HUDEP-2 (cell line): ENCODE measurements at regions not wholly inside any gene's neighbourhood (a gene's known extent, or its start where the extent isn't known, plus 50 kb on each side); places are given as distances from the start of the nearest gene placed in this dataset.

Experiments
- DNase-seq, 76 experiments: peaks; one replicate each; lab custom pipeline; 2025; ENCODE audit not compliant: unreplicated experiment in 76 of 76; lab: John Stamatoyannopoulos, UW

DNA sequence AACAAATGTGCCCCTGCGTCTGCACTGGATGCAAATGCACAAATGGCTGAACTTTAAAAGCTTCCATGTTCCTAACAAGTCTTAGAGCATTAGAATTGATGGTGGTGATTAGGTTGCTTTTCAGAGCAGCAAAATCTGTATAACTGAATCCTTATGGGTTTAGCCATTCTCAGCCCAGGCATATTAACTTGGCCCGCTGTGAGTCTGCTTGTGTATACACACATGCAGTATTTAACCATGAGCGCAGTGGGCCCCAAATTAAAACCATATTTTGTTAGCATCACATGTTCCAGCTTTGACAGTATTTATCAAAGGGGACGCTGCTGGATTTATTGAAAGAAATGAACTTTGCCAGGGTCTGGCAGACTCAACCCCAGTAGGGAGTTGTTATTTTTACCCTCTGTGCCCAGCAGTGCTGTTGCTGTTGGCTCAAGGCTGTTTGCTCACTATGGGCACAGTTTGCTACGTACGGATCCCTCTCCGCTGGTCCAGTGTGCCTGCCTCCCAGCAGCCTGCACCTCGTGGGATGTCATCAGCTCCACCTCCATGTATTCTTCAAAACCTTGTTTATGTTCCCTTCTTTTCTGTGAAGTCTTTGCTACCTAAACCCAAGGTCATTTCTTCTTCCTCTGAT, 144.7 kb downstream of the QRSL1 start:
- DNase-seq, result no peak

DNA sequence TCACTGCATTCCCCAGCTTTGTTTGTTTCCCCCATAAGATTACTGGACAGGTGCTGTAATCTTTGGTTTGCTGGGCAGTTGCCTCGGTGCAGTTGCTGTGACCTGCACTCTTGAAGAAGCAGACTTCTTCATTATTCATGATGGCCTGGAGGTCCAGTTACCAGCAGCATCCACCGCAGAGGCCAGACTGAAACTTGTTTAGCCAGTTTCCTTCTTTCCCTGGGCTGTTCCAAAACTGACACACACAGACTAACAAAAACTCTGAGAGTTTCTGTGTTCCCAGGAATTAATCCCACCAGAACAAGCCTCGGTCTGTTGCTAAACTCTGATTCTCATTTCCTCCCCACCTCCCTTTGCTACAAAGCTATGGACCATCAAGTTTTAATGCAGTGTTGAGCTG, 144.1 kb downstream of the QRSL1 start:
- DNase-seq, result no peak

DNA sequence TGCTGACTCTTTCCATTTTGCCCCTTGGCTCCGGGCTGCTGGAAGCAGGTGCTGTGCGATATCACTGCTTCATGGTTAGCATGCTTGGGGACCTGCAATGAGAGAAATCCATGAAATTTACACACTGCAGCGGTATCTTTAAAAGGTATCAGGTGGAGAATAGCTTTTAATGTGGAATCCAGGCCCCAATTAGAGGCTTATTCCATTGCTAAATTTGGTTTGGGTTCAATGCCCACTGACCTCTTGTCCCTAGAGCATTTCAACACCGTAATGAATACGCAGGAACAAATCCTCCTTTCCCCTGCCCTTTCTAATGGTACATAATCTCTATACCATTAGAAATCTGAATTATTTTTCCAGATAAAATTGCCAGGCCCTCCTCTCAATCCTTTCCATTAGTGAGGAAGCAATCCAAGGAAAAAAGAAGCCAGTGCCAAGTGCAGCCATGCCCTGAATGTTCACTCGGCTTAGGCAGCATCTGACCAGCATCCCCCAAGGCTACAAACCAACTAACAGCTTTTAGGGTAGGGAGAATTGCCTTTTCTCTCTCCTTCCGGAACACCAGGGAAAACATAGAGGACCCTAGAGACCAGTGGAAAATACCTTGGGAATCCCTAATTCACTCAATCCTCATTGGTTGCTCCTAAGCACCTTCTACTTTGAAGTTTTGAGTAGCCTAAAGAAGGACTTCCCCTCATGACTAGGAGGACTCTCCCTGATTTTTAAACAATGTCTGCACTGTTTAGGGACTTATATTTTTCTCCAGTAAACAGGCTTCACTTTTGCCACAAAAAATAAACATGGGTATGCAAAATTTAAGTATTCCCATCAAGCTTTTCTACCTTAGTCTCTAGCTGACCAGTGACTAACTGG, 143.1 kb downstream of the QRSL1 start:
- no peak for DNase-seq

DNA sequence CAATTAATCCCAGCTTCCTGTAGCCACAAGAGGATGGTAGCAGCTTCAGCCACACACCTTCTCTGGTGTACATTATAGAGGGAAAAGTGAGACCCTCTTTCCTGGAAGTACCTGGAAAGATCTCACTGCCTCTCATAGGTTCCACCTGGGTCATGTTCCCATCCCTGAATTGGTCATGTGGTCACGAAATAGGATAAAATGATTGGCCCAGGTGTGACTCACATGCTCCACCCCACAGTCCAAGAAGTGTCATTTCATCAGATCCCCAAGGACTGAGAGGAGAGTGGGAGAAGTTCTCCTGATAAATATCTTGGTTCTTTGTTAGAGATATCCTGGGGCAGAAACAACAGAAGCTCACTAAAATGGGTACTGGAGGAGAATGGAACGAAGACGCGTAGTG, 142.4 kb downstream of the QRSL1 start:
- no peak for DNase-seq

DNA sequence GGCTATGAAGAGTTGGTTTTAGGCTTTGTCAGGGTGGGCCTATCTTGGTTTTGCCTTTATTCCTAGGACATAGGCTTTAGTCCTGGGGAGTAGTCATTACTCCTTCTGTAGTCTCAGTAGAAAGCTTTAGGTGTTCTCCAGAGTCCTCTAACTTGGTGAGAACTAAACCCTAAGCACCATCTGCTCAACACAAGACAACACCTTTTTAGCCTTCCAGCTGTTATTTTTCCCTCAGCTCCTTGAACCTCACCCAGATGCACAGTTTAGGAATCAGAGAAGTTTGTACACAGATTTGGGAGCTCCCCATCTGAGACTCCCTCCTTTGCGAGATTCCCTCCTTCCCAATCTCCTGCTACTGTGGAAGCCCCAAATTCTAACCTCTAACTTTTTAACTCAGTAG, 141.3 kb downstream of the QRSL1 start:
- no peak for DNase-seq

DNA sequence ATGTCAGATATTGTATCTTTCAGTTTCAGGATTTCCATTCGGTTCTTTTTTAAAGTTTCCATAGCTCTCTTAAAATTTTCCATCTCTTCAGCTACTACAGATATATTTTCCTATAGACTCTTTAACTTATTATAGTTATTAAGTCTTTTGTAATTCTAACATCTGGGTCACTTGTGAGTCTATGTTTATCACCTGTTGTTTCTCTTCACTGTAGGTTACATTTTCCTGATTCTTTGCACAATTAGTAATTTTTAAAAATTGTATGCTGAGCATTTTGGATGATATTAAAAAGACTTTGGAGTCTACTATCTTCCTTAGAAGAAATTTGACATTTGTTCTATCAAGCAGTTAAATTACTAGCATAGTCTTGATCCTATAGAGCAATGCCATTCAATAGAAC, 140.7 kb downstream of the QRSL1 start:
- no peak for DNase-seq

DNA sequence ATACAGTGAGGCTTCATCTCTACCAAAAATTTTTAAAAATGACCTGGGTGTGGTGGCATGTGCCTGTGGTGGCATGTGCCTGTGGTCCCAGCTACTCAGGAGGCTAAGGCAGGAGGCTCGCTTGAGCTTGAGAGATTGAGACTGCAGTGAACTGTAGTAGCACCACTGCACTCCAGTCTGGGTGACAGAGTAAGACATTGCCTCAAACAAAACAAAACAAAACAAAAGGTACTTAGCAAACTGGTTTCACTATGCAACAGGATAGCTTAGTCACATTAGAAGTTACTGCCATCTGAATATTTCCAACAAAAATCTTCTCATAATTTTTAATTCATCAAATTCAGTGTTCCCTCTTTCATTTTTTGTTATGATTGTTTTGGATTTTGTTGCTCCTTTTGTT, 137.9 kb downstream of the QRSL1 start:
- no peak for DNase-seq

DNA sequence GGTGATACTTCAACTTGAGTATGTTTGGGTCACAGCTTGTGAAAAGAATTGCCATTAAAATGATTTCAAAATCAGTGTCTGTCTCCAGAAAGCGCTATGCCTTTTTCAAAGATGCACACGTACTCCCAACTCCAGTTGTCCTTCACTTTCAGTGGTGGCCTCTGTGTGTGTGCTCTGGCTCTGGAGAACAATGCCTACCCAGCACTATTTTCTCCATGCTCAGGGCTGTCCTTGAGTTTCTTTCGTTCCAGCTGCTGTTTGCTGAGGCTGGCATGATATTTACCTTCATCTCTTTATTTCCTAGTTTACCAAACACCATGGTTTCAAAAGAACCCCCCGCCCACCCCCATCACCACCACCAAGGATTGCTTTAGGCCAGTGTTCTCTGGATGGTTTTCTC, 136.8 kb downstream of the QRSL1 start:
- no peak for DNase-seq

DNA sequence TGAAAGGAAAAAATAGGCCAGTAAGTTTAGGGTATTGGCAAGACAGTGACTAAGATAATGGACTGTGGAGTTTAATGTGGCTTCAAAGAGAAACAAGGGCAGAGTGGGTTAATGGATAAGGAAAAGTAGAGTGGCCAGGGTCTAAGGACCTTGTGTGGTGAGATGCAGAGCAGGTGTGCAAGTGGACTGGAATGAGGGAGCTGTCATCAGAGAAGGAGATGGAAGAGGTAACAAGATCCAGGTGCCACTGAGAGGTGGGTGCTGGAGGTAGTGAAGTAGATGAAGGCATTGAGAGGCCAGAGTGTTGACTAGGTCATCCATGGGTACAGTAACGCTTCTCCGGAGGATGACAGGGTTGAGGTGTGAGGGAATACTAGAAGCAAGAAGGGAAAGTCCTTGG, 136.1 kb downstream of the QRSL1 start:
- DNase-seq, result no peak

DNA sequence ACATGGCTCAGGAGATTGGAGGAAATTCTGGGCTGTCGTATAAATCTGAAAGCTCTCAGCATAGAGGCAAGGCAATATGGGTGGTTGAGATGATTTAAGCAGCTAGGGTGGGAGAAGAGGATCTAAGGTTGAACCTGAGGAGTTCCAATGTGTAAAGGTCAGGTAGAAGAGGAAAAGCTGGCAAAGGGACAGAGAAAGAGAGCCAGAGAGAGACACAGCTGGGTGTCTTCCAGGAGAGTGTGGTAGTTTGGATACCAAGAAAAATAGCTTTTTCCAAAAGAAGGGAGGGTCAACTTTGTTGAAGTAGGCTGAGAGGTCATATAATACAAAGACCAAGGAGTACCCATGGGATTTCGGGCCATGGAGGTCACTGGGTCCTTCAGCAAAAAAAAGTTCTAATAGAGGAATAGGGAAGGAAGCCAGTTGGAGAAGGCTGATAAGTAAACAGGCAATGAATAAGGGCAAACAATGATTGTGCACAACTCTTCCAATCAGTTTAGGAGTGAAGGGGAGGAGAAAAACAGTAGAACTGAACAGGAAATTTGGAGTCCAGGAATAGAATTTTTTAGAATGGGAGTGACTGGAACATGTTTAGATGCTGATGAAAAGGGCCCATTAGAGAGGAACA, 135.1 kb downstream of the QRSL1 start:
- DNase-seq, result no peak

DNA sequence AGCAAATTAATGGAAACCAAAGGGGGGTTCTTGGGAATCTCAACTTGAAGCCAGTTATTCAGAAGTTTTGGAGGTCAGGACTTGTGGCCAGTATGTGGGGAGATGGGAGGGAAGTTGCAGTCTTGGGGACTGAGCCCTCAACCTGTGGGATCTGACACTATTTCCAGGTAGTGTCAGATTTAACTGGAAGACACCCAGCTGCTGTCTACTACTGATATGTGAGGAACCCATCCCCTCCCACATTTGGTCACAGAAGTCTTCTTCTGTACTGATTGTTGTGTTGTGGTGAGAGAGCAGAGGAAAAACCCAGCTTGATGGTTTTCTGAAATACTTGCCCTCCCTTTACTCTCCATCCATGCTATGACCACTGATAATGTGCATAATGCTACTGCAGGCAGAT, 134.0 kb downstream of the QRSL1 start:
- DNase-seq, result no peak

DNA sequence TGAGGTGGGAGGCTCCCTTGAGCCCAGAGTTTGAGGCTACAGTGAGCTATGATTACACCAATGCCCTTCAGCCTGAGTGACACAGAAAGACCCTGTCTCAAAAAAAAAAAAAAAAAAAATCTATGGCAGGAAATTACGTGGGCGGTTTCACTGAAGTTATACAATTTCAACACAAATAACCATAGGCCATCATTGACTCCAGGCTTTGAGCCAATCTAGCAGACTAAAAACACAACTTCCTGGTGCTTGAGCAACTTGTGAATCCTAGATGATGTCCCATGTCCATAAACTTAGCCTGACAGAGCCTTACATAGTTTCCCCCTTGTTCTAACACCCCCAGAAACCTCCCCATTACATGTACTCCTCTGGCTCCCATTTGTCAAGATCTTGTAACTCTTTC, 131.8 kb downstream of the QRSL1 start:
- DNase-seq, result no peak

DNA sequence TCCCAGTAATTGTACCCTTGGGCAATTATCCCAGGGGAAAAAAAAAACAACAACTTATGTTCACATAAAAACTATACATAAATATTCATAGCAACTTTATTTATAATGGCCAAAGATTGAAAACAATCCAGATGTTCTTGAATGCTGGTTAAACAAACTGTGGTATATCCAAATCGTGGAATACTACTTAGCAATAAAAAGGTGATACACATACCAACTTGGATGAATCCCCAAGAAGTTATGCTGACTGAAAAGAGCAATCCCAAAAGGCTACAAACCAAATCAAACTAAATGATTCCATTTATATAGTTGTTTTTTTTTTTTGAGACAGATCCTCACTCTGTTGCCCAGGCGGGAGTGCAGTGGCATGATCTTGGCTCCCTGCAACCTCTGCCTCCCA, 129.7 kb downstream of the QRSL1 start:
- no peak for DNase-seq

DNA sequence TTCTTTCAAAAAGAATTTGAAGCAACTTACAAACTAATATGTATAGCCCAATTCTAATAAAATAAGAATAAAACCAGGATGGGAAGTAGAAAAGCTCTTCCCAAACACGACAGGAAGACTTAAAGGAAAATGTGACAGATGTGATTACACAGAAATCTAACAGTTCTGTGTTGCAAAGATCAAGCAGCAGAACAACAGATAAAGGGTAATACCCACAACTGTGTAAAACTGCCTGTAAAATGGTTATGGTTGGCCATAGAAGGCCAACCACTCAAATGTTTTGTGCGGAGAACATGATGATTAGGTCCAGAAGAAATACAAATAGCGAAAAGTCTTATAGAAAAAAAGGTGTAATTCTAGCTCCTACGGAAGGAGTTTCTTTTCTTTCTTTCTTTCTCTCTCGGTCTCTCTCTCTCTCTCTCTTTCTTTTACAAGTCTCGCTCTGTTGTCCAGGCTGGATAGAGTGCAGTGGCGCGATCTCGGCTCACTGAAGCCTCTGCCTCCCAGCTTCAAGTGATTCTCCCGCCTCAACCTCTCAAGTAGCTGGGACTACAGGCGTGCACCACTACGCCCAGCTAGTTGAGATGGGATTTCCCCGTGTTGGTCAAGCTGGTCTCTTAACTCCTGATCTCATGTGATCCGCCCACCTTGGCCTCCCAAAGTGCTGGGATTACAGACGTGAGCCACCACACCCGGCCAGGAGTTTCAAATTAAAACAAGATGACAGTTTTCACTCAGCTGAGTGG, 128.5 kb downstream of the QRSL1 start:
- DNase-seq, result no peak

DNA sequence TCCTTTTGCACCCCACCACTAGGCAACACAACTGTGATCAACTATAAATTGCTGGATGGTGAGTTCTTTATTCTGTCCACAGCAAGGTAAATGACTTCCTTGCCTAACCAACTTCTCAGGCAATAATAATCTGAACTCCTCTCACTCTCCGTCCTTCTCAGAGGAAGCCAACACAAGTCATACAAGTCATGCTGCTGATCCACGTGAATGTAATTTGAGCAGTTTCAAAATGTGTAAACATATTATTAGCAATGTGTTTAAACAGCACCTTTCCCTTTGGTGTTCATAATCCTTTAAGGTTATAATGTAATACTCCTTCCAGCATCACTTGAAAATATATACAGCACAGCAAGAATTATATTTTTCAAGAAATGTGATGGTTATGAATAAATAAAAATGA, 127.9 kb downstream of the QRSL1 start:
- DNase-seq, result no peak

DNA sequence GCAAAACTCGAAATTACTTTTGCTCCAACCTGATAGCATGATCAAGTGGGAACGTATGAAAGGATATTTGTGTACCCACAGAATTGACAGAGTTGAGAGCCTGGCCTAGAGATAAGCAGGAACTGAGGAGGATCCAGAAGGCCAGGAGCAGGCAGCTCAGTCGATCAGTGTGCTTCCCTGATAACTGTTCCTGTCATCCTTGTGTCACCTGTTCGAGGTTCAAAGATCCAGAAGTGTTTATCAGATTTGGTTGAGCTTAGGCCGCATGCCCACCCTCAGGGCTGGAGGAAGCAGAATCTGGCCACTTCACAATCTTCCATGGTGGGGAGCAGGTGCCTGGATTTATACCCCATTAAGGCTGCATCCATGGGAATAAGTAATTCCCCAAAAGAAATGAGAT, 124.8 kb downstream of the QRSL1 start:
- DNase-seq, result no peak

DNA sequence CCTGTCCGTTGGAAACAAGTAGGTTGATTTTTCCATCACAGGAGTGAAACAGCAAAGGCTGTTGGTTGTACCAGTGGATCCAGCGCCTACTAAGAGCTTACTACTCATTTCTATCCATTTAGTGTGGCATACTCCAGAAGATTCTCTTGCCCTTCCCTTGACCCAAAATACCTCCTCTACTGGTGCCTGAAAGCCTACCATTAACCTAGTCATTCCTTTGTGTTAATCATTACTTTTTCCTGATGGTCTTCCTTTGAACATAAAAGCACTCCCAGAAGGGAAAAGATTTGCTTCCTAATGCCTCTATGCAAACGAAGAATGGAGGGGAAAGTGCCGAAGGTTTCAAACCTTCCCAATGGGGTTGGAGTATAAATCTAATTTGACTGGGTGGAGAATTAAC, 123.3 kb downstream of the QRSL1 start:
- no peak for DNase-seq

DNA sequence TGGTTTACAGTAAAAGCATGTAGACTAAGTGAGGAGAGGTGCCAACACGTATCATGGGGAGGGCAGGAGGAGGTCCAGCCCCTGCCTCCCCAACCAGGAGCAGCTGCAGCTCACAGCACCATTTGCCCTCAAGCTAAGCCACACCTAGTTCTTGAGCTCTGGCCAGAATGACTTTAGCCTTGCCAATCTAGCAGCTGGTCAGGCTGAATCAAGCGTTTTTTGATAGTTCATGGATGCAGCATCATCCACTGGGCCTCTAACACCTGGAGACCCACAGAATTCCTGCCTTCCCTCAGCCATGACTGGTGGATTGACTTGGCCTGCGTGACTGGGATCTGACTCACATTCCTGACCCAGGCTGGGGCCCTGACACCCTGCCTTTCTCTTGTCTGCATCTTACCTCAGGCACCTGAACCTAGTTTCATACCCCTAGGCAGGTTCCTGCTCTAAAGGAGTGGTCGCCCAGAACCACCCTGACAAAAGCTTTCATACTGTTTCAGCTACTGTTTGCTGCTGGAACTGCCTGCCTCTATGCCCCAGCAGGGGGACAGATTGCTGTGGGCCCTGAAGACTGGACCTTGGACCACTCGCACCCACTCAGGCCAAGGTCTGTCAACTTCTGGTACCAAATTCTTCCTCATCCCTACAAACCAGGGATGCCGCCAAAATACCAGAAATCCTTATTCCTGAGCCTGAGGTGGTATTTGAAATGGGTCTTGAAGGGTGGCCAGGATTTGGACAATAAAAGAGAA, 122.3 kb downstream of the QRSL1 start:
- no peak for DNase-seq

DNA sequence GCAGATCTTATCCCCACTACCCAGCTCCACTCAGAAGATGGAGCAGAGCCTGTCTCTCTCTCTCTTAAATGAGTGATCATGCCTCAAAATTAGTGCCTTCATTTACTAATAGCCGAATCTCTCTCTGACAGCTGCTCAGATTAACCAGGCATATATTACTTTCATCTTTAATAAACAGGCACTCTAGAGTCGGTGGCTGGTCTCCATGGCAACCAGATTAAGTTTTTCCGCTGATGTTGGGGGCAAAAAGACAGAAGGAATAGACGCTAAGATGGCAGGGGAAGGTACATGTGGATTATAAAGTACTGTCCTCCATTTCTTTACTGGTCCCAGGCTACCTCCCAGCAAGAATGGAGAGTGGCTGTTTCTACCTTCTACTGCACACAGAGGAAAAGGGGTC, 121.6 kb downstream of the QRSL1 start:
- no peak for DNase-seq

DNA sequence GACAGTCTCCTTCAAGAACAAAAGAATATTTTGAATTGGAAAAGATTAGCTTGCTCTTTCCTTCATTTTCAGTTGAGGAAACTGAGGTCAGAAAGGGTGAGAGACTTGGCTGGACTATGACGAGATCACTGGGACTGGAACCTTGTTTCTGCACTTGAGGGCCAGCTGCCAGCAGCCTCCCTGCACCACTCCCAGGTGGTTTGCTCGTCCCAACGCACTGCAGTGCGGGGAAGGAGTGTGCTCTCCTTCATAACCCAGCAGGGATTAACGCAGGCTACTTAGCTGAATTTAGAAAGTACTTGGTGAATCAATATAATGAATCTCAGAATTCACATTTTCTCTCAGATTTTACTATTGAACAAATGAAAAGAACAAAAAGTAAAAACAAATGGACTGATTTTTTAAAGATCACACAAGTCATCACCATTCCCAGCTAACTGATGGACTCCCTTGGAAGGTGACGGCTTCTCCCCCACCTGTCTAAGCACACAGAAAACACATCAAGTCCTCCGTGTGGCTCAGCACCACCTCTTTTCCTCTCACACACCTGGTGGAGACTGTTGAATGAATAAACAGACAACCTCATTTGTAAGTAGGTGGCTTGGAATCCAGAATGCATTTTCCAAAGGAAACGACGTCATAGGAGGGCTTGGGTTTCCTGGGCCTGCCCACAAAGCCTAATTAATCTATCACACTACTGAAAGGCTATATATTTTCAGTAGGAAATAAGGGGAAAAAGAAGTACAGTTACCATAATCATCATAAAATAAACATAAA, 121.0 kb downstream of the QRSL1 start:
- DNase-seq, result no peak
